ENCODE measurements at regions not wholly inside any gene's neighbourhood (a gene's known extent, or its start where the extent isn't known, plus 50 kb on each side); places are given as distances from the start of the nearest gene placed in this dataset.
"Not testable (repeated sequence)": the region's sequence is repeated elsewhere in the genome, so short reads cannot be mapped to it uniquely, and the experiment has no call there.

DNA sequence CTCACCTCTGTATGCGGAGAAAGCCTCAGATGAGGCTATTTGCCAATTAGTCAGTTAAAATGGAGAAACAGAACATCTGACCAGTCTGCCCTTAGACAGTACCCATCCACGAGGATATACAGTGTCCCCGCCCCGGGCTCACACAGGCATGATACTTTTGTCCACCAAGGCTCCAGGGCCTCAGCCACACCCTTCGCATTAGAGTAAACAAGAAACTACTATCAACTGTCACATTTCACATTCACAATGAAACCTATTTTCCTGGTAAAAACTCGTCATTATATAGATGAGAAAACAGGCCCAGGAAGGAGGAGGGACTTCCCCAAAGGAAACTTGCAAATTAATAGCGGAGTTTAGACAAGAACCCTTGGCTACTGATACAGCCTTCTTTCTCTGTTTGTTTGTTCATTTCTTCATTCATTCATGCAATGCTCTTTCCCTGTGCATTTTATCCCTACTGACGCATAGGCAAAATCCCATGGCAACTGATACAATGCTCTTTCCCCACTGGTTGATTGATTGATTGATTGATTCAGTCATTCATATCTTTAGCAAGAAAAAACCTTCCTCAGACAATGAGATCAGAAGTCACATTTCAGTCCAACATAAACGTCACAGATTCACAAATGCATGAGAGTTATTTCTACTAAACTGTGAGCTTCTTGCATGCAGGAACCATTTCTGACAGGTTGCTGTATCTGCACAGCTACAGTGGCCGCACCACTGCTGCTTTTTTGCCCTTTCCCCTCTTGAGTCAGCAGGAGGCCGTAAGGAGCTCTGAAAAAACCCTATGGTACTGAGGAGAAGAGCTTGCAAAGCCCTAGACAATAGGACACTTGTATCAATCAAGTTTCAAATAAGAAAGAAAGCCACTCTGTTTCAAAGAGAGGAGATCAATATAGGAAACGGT is 777.1 kb downstream of the RNF144A start:
- TF ChIP-seq POLR2A (IDR thresholded peaks at IDR 0.05), result no peak
- TF ChIP-seq, protein P1, sequence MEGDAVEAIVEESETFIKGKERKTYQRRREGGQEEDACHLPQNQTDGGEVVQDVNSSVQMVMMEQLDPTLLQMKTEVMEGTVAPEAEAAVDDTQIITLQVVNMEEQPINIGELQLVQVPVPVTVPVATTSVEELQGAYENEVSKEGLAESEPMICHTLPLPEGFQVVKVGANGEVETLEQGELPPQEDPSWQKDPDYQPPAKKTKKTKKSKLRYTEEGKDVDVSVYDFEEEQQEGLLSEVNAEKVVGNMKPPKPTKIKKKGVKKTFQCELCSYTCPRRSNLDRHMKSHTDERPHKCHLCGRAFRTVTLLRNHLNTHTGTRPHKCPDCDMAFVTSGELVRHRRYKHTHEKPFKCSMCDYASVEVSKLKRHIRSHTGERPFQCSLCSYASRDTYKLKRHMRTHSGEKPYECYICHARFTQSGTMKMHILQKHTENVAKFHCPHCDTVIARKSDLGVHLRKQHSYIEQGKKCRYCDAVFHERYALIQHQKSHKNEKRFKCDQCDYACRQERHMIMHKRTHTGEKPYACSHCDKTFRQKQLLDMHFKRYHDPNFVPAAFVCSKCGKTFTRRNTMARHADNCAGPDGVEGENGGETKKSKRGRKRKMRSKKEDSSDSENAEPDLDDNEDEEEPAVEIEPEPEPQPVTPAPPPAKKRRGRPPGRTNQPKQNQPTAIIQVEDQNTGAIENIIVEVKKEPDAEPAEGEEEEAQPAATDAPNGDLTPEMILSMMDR (IDR thresholded peaks at IDR 0.05), result no peak
- Histone ChIP-seq H3K4me3 (no peak overlapping the region), H3K27me3 (no peaks in the 10 kb centered on the region), H3K36me3 (no peaks in the 10 kb centered on the region), H3K9me3 (no peaks in the 10 kb centered on the region), H3K4me1 (no peaks in the 10 kb centered on the region), H3K27ac (no peak overlapping the region)
- intact Hi-C loops (cut with DNase I; ENCODE audit: low total_unique reads), result no loop called here
- DNase-seq, result no peak

DNA sequence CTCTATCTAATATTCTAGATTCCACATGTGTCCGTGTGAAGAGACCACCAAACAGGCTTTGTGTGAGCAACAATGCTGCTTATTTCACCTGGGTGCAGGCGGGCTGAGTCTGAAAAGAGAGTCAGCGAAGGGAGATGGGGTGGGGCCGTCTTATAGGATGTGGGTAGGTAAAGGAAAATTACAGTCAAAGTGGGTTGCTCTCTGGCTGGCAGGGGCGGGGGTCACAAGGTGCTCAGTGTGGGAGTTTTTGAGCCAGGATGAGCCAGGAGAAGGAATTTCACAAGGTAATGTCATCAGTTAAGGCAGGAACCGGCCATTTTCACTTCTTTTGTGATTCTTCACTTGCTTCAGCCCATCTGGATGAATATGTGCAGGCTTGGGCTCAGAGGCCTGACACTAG is 779.3 kb downstream of the RNF144A start:
- H3K4me1 ChIP-seq; DNase-seq; H3K4me3 ChIP-seq; H3K27ac ChIP-seq; H3K27me3 ChIP-seq; H3K36me3 ChIP-seq; H3K9me3 ChIP-seq; intact Hi-C loops (cut with DNase I; ENCODE audit: low total_unique reads): not testable (repeated sequence)

DNA sequence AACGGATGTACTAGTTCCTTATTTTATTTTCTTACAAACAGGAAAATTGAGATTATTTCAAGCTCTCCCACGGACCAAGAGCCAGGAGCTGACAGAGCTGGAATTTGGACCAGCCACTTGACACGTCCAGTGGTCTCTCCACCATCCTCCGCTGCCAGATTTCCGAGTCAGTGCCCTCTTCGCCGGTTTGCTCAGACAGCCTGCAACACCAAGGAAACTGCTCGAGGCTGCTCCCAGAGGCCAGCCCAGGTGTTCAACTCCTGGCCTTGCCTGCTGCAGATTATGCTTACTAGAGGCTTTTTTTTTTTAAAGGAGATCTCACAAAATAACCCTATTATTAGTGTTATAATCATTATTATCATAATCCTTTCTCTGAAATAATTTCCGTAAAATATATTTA is 779.8 kb downstream of the RNF144A start:
- H3K36me3 ChIP-seq, result no peaks in the 10 kb centered on the region
- intact Hi-C loops (cut with DNase I; ENCODE audit: low total_unique reads), result no loop called here

DNA sequence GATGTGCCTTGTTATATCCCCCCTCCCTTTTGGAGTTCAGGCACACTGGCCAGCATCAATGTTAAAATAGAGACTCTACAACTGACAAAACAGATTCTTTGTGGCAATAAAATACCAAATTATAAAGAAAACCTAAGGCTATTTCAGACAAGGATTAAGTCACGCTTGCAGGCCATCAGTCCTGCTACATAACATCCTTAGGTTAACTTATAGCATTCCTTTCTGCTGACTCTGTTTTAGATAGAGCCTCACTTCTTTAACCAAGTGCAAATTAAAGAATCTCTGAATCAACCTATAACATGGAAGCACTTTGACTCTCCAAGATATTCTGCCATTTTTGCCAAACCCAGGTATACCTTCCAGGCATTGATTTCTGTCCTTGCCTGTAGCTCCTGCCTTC is 784.6 kb downstream of the RNF144A start:
- no peaks in the 10 kb centered on the region for H3K36me3 ChIP-seq
- TF ChIP-seq, protein P1 (IDR thresholded peaks at IDR 0.05), result no peak
- no peak for TF ChIP-seq POLR2A (IDR thresholded peaks at IDR 0.05)
- H3K4me1 ChIP-seq, result no peaks in the 10 kb centered on the region
- H3K27ac ChIP-seq, result no peak overlapping the region
- DNase-seq, result no peak
- H3K9me3 ChIP-seq, result no peaks in the 10 kb centered on the region
- intact Hi-C loops (cut with DNase I; ENCODE audit: low total_unique reads), result no loop called here
- H3K27me3 ChIP-seq, result no peaks in the 10 kb centered on the region
- no peak overlapping the region for H3K4me3 ChIP-seq

More for the DNA sequence above, 779.8 kb downstream of the RNF144A start:
- Histone ChIP-seq H3K4me3 (no peak overlapping the region), H3K27ac (no peak overlapping the region), H3K27me3 (no peaks in the 10 kb centered on the region), H3K4me1 (no peaks in the 10 kb centered on the region), H3K9me3 (no peaks in the 10 kb centered on the region)
- no peak for TF ChIP-seq POLR2A (IDR thresholded peaks at IDR 0.05)
- TF ChIP-seq, protein P1 (IDR thresholded peaks at IDR 0.05), result no peak
- no peak for DNase-seq

DNA sequence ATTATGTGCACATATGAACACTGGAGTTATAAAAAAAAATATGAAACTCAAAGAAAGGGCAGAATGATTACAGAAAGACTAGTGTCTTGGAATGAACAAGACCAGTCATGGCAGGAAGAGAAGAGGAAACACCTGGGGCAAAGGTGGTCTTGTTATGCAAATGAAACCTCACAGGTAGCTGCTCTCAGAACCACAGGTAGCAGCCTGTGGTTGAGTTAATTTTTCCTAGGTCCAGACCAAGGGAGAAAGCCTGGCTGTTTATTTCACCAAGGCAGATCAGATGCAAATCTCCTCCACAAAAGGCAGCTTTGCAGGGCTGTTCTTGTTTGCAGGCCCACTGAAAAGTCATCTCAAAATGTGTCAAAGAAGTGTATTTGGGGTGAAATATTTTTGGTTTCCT is 785.8 kb downstream of the RNF144A start:
- no peak for DNase-seq
- intact Hi-C loops (cut with DNase I; ENCODE audit: low total_unique reads), result no loop called here
- H3K4me3 ChIP-seq, result no peak overlapping the region
- no peaks in the 10 kb centered on the region for H3K4me1 ChIP-seq
- H3K9me3 ChIP-seq, result no peaks in the 10 kb centered on the region
- H3K27me3 ChIP-seq, result no peaks in the 10 kb centered on the region
- H3K36me3 ChIP-seq, result no peaks in the 10 kb centered on the region
- TF ChIP-seq, protein P1 (IDR thresholded peaks at IDR 0.05), result no peak
- TF ChIP-seq POLR2A (IDR thresholded peaks at IDR 0.05), result no peak
- H3K27ac ChIP-seq, result no peak overlapping the region
